Stimulated activated CD4-positive, alpha-beta T cell treated with anti-CD3 and anti-CD28 coated beads, Interleukin-12 subunit alpha, Interleukin-12 subunit beta, amount 100 ng/mL, for 4 hours (primary cell): ENCODE measurements at regions not wholly inside any gene's neighbourhood (a gene's known extent, or its start where the extent isn't known, plus 50 kb on each side); places are given as distances from the start of the nearest gene placed in this dataset.

ENCODE experiments used
- DNase-seq: peaks from one replicate; pipeline ENCODE4 v3.0.0-alpha.2; 2020

DNA sequence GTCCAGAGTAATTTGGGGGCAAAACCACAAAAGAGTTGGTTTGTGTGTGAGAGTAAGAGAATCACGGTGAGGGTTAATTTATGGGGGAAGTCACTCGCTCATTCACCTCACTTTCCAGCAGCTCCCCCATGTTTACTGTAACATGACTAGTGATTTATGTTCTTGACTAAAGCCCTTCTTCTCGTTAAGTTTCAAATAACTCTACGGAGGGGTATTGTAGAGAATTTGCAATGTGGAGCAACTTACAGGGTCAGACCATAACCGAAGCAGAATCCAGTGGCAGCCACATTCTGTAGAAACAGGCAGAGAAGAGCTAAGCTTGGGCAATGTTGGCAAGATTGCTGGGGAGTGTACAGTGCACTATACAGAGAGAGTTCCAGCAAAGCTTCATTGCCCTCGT, 760.6 kb downstream of the IRX1 start:
- DNase-seq = no peak

DNA sequence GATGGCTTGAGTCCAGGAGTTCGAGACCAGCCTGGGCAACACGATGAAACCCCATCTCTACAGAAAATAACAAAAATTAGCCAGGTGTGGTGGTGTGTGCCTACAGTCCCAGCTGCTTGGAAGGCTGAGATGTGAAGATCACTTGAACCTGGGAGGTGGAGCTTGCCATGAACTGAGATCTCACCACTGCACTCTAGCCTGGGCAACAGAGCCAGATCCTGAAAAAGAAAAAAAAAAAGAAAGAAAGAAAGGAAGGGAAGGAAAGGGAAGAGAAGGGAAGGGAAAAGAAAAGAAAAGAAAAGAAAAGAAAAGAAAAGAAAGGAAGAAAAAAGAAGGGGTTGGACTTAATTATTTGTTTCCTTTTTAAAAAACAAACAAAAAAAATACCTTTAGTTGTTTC, 764.2 kb downstream of the IRX1 start:
- DNase-seq = no peak

DNA sequence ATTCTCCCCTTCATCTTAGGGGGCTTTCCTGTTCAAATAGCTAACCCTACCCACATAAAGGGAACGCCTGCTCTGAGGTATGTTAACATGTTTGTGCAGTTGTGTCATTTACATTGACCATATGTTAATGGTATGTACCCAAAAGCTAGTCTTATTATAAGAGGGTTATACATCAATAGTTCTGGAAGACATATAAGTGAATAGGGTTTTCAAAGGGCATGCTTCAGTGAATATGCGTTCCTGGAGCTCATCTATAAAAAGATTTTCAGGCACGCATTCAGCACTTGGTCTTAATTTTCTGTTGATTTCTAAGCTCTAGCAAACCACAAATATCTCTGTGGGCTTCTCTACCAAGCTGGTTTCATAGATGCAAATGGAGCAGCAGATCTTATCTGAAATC, 766.1 kb downstream of the IRX1 start:
- no peak for DNase-seq

DNA sequence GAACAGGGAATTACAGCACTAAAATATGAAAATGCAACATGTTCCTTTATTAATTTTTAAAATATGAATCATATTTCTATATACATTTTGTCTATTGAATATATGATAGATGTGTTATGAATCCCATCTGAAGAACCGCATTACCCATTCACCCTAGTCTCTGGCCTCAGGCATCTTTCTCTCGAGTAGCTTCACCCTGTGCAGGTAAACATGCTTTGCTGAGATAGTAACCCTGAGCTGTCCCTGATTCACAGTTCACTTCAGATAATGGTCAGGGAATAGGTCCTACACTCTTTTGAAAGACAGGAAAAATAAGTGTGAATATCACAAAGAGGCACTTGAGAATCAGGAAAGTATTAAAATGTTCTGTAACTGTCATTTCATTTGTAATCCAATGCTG, 766.8 kb downstream of the IRX1 start:
- no peak for DNase-seq

DNA sequence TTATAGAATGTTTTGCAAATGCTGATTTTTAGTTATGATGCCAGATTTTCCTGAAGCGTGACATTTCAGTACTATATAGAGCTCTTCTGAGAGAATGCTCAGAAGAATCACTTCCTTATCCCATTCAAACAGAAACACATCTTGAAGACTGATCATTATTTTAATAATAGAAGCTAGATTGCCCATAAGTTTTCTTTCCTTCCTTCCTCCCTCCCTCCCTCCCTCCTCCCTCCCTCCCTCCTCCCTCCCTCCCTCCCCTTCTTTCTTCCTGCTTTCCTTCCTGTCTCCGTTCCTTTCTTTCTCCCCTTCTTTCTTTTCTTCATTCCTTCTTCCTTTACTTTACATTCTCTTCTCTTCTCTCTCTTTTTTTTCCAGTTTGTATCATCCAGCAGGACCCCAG, 767.4 kb downstream of the IRX1 start:
- DNase-seq = no peak

GRCh38 chr5:4366628-4367027, 771.0 kb downstream of the IRX1 start:
- DNase-seq = no peak

DNA sequence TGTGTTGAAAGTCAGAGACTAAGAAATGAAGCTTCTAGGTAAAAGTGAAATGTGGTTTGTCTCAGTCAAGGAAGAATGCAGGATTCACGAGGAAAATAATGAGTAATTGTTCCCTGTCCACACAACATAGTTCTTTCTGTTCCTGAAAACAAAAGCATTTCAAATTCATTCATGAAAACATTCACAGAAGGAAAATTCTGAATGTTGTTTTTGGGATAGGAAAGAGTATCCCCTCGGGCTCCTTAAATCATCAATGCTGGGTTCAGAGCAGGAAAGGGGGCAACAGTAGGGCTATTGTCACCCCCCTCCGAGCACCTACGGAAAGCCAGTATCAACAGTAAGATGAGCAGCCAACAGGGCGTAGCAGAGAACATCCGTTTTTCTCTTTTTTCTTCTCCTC, 769.9 kb upstream of the ADAMTS16 start:
- DNase-seq = no peak

GRCh38 chr5:4372481-4372880, 767.6 kb upstream of the ADAMTS16 start:
- DNase-seq = no peak

DNA sequence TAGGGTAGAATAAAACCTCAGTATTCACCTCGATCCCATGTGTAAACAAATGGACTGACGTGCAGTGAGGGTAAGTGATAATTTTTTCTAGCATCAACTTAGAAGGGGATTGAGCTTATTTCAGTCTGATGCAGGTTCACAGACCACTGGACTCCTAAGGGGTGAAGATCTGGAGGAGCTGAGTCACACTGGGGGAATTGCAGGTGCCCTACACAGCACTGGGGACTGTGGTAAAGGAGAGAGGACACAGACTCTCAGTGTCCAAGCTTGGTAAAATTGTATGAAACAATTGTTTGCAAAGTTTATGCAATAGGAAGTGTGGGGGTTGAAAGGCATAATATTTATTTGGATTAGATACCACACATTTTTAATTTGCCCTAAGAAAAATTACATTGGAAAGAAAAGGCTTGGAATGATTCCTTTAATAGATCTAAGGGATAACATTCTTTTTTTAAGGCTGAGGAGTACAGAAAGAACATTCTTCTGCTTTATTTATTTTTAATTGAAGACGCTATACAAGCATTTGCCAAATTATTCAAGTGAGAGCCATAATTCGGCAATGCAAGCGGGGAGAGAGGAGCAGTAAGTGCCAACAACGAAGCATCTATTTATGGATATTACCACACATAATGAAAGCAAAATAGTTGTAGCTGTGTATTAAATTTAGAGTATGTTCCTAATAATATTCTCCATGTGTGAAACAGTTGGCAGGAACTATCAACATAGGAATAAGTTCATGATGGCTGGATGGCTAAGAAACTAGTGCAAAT, 766.9 kb upstream of the ADAMTS16 start:
- no peak for DNase-seq

- no peak for DNase-seq
Observed at GRCh38 chr5:4374866-4375265, 765.3 kb upstream of the ADAMTS16 start.

- no peak for DNase-seq
Observed at GRCh38 chr5:4375640-4376039, 764.5 kb upstream of the ADAMTS16 start.

- DNase-seq = no peak
Observed at GRCh38 chr5:4383102-4383501, 757.0 kb upstream of the ADAMTS16 start.

DNA sequence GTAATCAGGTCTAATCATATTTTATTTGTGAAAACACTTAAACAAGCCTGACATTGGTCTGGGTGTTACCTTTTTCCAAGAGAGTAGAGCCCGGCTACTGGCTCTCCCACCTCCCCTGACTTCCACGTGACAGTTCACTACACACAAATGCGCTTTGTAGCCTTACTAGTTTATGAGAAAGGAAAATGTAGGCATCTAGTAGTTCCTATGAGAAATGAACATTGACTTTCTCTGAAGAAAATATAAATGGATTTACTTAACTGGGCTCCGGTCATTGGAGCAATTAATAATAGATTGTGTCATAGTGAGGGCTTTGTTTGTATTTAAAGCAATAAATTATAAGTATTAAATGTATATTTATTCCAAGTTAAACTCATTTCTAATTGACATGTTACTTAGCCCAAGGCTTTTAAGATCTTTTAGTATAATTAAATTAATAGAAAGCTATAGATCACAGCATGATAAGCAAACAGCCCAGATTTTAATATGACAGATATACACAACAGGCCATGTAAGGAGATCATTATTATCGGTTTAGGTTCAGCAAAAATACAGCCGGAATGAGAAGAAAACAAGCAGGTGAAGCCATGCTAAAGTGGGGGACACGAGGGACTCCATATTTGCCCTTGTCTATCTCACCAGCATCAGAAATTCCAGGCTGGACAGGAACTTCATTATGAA, 756.5 kb upstream of the ADAMTS16 start:
- no peak for DNase-seq

DNA sequence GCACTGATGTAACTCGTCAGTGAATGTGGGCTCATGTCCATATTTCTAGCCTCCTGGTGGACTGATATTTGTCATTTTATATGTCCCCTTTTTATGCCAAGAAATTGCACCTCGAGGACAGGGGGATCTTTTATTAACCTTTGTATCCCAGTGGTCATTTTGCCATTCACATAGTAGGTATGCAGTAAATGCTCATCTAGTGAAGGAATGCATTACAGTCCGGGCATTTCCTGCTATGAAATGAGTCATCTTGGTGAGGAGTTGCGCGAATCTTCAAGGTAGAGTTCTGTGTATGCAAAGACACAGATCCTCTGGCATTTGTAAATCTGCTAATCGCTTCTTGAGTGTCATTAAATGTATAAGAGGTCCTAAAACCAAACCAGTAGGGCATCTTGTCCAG, 755.5 kb upstream of the ADAMTS16 start:
- no peak for DNase-seq

GRCh38 chr5:4386152-4386551, 754.0 kb upstream of the ADAMTS16 start:
- DNase-seq = no peak

DNA sequence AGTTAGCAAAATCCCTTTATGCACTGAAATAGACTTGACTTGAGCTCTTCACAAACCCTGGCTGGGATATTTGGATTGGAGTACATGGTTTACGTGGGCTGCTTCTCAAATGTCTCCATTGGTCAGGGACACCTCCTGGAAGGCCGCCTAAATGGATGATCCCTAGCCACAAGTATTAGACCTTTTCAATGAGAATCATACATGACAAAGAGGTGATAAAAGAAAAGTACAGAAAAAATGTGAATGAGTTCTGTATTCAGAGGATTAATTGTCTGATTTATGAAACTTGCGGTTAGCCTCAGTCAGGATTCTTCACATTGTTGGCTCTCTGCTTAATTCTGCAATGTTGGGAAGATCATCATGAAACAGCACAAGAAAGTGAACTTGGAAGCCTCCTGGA, 752.8 kb upstream of the ADAMTS16 start:
- DNase-seq = no peak

DNA sequence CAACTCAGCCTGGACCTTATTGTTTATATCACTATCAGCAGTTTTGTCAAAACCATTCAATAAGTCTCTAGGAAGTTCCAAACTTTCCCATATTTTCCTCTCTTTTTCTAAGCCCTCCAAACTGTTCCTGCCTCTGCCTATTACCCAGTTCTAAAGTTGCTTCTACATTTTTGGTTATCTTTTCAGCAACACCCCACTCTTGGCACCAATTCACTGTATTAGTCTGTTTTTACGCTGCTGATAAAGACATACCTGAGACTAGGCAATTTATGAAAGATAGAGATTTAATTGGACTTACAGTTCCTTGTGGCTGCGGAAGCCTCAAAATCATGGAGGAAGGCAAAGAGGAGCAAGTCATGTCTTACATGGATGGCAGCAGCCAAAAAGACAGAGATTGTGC, 744.4 kb upstream of the ADAMTS16 start:
- DNase-seq = no peak

DNA sequence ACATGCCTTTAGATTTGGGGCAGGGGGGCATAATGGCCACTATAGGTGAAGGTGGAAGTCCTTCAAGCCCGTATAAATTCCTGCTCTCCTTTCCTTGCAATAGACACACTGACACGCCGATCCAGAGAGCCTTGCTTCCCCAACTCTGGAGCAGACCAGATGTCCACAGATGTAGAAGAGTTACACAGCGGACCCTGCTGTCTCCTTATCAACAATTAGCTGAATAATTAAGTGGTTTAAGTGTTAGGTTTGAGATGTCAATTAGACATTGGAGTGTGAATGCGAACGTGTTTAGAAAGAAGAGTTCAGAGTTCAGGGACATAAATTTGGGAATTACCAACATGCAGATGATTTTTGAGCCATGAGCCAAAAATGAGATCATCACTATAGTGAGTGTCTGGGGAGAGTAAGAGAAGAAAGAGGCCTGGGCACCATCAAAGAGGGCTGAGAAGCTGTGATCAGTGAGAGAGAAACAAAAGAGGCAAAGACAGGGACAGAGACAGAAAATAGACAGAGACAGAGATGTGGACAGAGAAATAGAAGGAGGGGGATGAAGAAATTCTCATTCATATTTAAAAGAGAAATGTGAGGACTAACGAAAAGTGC, 734.4 kb upstream of the ADAMTS16 start:
- DNase-seq = no peak

DNA sequence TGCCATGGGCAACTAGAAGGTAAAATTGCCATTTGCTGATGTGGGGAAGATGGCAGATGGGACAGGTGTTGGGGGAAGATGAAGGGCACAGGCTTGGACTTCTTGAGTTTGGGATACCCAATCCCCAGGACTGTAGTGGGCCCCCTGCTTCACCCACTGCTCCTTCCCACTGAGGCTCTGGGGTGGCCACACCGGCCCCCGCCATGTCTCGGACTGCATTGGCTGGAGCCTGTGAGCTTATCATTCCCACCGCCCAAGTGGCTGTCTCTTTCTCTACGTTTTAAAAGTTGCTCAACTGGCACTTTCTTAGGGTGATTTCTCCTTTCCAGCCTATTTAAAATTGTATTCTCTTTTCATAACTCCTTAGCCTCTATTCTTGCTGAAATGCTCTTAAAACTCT, 730.0 kb upstream of the ADAMTS16 start:
- DNase-seq = no peak

DNA sequence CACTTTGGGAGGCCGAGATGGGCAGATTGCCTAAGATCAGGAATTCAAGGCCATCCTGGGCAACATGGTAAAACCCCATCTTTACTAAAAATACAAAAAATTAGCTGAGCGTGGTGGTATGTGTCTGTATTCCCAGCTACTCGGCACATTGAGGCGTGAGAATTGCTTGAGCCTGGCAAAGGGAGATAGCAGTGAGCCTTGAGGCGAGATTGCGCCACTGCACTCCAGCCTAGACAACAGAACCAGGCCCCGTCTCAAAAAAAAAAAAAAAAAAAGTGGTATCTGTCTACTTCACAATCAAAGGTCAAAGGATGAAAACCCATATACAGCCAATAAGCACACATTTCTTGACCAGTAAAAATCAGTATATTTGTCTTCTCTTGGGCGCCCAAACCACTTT, 728.5 kb upstream of the ADAMTS16 start:
- DNase-seq = no peak

DNA sequence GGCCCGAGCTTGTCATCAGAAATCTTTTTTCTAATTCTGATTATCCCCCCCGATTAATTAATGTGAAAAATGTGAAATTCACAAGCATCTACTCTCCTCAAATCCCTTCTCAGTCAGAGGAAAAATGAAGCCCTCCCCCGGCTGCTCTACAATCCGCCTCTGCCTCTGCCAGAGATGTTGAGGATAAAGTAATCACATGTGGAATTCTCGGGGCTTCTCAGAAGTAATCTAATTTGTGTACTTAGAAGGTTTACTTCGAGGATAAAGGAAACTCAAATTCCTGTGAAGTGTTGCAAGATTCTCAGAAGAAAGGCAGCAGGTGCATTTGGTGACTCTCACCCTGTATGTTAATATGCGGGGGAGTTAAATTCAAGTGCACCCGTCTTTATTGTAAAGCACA, 726.1 kb upstream of the ADAMTS16 start:
- no peak for DNase-seq

DNA sequence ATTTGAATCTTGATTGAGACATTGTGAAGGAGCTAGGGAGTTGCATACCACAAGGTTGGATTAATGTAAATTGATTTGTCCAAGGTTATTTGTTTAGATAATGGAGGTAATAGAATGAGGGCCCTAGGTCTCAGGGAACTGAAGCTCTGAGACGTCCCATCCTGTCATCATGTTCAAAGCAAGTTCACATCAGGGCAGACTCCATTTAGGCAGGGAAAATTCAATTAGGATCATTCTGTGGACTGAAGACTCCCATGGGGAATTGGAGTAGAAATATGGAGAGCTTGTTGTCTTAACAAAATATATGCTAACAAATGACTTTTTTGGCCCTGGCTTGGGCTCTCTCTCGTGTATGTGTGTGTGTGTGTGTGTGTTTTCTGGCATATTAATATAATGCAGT, 722.0 kb upstream of the ADAMTS16 start:
- DNase-seq = no peak

DNA sequence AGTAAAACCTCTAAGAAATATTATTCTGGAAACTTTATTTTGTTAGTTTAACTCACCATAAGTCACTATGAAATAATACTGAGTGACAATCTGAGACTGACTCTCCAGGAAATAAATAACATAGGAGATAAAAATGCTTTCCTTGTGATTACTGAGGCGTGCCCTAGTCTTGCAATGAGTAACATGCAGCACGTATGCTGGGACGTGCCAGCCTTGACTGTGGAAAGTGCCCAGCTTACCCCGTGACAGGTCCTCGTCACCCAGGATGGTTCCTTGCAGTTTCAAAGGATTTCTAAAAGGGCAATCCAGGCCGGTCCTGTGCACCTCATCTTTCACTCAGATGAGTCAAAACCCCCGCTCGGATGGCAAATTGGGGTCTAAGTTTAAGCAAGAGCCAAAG, 720.8 kb upstream of the ADAMTS16 start:
- DNase-seq = no peak

GRCh38 chr5:4420177-4420576, 720.0 kb upstream of the ADAMTS16 start:
- no peak for DNase-seq

GRCh38 chr5:4420681-4421080, 719.4 kb upstream of the ADAMTS16 start:
- DNase-seq = no peak
